Small intestine (tissue), 7 donors: ENCODE measurements at regions not wholly inside any gene's neighbourhood (a gene's known extent, or its start where the extent isn't known, plus 50 kb on each side); places are given as distances from the start of the nearest gene placed in this dataset.
"Not testable (repeated sequence)": the region's sequence is repeated elsewhere in the genome, so short reads cannot be mapped to it uniquely, and the experiment has no call there.

Source experiments
- DNase-seq, 2 donors: peaks; one replicate each; pipeline versions ENCODE4 v3.0.0 to v3.0.0-alpha.2; 2013
- FAIRE-seq: peaks from 2 replicates; lab custom pipeline; 2012; peaks lifted over from hg19 to GRCh38; lab: Jason Lieb, UNC
- H3K27ac ChIP-seq, 3 donors: one replicate each; pipeline ENCODE4 v1.5.1; 2013; ENCODE audit warnings: low read length in 2 of 3, mild to moderate bottlenecking in 2 of 3, control low read depth in 1 of 3, inconsistent platforms in 1 of 3, low read depth in 1 of 3, moderate library complexity in 1 of 3
- H3K27me3 ChIP-seq, 3 donors: one replicate each; pipeline ENCODE4 v1.6.1; 2013; ENCODE audit warnings: low read length in 3 of 3, inconsistent platforms in 1 of 3; ENCODE audit not compliant: control insufficient read depth in 3 of 3, insufficient read depth in 3 of 3
- H3K36me3 ChIP-seq, 3 donors: one replicate each; pipeline ENCODE4 v1.6.1; 2013; ENCODE audit warnings: low read length in 3 of 3, inconsistent platforms in 1 of 3, low read depth in 1 of 3, mild to moderate bottlenecking in 1 of 3, moderate library complexity in 1 of 3; ENCODE audit not compliant: control insufficient read depth in 3 of 3, insufficient read depth in 2 of 3
- H3K4me1 ChIP-seq, 3 donors: one replicate each; pipeline ENCODE4 v1.6.1; 2013; ENCODE audit warnings: low read length in 2 of 3, inconsistent platforms in 1 of 3, low read depth in 1 of 3, mild to moderate bottlenecking in 1 of 3, moderate library complexity in 1 of 3; ENCODE audit not compliant: control insufficient read depth in 3 of 3, insufficient read depth in 2 of 3
- H3K4me3 ChIP-seq, 3 donors: one replicate each; pipeline ENCODE4 v1.5.1; 2013; ENCODE audit warnings: low read length in 3 of 3, control low read depth in 1 of 3, inconsistent platforms in 1 of 3, low read depth in 1 of 3, mild to moderate bottlenecking in 1 of 3, moderate library complexity in 1 of 3
- H3K9me3 ChIP-seq, 2 donors: one replicate each; pipeline ENCODE4 v1.6.1; 2013; ENCODE audit warnings: low read depth in 1 of 2, low read length in 1 of 2; ENCODE audit not compliant: control insufficient read depth in 2 of 2, insufficient read depth in 1 of 2
- WGBS, 3 donors: extraction: QIAGEN DNeasy Blood & Tissue Kit; methylation state at CpG; one replicate each; pipeline ENCODE4 v1.1.7; 2013; 5-methylcytosine and 5-hydroxymethylcytosine counted together
- donor health status: healthy with polysubstance abuse.
- donor health status: control.
- donor health status: control.
- donor health status: Bipolar disorder and iron deficiency.
- donor health status: healthy.

DNA sequence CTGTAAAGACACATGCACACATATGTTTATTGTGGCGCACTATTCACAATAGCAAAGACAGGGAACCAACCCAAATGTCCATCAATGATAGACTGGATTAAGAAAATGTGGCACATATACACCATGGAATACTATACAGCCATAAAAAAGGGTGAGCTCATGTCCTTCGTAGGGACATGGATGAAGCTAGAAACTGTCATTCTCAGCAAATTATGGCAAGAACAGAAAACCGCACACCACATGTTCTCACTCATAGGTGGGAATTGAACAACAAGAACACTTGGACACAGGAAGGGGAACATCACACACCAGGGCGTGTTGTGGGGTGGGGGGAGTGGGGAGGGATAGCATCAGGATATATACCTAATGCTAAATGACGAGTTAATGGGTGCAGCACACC is 304.9 kb upstream of the NRSN1 start:
- 89 to 96% (median 91%) methylated on average over 5 of the region's 5 CpGs for WGBS, 3 donors

DNA sequence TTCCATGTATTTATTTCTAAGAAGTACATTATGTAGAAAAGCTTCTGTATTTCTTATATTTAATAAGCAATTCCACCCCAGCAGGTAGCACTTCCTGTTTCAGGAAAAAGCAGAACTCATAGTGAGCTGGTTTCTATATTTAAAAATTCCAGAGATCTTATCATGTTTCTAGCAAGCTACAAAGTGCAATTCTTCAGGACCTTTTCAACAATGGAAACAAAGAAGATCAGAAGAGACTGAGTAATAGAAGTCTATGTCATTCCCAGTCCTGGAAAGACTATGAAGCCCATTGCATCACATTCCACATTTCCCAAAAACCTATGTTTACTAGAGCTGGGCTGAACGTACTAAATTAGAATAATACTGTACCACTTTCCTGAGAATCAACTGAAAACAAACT is 302.6 kb upstream of the NRSN1 start:
- Histone ChIP-seq H3K4me1 (no peaks in the 10 kb centered on the region), H3K4me3 (no peak overlapping the region), H3K36me3 (no peaks in the 10 kb centered on the region), H3K9me3 (no peaks in the 10 kb centered on the region), H3K27ac (no peak overlapping the region), H3K27me3 (no peaks in the 10 kb centered on the region)
- DNase-seq: no peak
- WGBS, 3 donors: 57 to 72% (median 64%) methylated on average over 1 of the region's 1 CpG
- no peak for FAIRE-seq

More for the DNA sequence above, 304.9 kb upstream of the NRSN1 start:
- H3K27me3 ChIP-seq, H3K4me3 ChIP-seq, H3K36me3 ChIP-seq, FAIRE-seq, H3K4me1 ChIP-seq, H3K27ac ChIP-seq, DNase-seq, H3K9me3 ChIP-seq: not testable (repeated sequence)

DNA sequence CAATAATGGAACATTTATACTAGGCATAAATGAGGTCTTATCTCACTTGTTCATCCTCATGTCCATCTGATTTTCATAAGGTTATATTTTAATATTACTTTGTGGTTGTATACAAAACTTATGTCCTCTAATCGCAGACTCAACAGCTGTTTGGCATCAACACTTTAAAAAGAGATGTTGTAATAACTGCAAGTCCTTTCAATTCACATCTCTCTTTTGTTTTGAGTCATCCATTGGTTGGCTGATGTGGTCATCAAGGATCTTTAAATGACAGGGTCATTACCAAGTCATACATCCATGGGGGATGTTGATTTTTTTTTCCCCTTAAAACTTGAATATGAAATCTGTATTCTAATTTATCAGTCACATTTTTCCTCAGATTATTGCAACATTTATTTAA is 299.4 kb upstream of the NRSN1 start:
- Histone ChIP-seq H3K4me3 (no peak overlapping the region), H3K27ac (no peak overlapping the region), H3K27me3 (no peaks in the 10 kb centered on the region), H3K9me3 (no peaks in the 10 kb centered on the region), H3K4me1 (no peaks in the 10 kb centered on the region), H3K36me3 (no peaks in the 10 kb centered on the region)
- DNase-seq (no peak), FAIRE-seq (no peak)
- 74 to 92% (median 89%) methylated on average over 1 of the region's 1 CpG for WGBS, 3 donors

DNA sequence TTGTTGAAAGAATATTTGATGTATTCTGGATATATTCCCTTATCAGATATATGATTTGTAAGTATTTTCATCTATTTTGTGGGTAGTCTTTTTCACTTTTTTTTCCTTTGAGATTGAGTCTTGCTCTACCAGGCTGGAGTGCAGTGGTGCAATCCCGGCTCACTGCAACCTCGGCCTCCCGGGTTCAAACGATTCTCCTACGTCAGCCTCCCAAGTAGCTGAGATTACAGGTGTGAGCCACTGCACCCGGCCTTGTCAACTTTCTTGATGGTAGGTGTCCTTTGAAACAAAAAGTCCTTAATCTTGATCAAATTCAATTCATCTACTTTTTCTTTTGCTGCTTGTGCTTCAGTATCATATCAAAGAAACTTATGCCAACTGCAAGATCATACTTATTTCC is 297.2 kb upstream of the NRSN1 start:
- no peaks in the 10 kb centered on the region for H3K27me3 ChIP-seq
- no peaks in the 10 kb centered on the region for H3K4me1 ChIP-seq
- H3K36me3 ChIP-seq: no peaks in the 10 kb centered on the region
- H3K9me3 ChIP-seq: no peaks in the 10 kb centered on the region
- WGBS, 3 donors: 88 to 96% (median 92%) methylated on average over 6 of the region's 6 CpGs
- no peak overlapping the region for H3K4me3 ChIP-seq
- no peak for DNase-seq
- H3K27ac ChIP-seq: no peak overlapping the region
- no peak for FAIRE-seq

DNA sequence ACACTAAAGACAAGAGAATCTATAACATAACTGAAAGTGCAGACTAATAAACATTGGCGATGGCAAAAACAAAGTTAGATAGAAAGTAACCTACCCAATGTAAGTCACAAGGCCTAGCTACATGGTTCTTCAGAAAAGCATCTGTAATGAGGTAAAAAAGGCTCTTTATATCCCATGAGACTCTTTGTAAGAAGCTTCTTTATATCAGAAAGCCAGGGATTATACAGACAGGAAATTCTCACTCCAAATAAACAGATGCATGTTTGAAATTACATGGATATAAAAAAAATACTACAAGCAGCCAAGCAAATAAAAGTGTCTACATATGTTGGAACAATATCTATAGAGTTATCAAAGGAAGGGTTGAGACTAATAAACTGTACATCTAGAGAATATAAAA is 284.9 kb upstream of the NRSN1 start:
- WGBS, 3 donors: 83 to 93% (median 85%) methylated on average over 1 of the region's 1 CpG
- Histone ChIP-seq H3K27ac (no peak overlapping the region), H3K36me3 (no peaks in the 10 kb centered on the region), H3K4me1 (no peaks in the 10 kb centered on the region), H3K9me3 (no peaks in the 10 kb centered on the region), H3K4me3 (no peak overlapping the region), H3K27me3 (no peaks in the 10 kb centered on the region)
- FAIRE-seq: no peak
- no peak for DNase-seq

DNA sequence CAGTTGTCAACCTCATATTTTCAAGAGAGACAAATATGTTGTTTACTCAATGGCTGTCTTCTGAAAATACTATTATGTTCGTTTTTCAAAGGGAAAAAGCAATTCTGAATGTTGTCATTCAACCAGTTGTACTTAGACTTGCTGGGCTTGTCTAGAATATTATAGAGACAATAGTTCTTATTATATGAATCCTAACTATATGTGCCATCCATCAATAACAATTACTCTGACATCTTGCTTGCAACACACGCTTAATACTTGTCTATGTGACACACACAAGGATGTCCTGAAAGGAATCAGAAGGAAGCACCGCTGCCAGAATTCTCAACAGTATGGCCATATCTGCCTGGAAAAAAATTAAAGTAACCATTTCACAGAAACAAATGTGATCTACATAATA is 283.3 kb upstream of the NRSN1 start:
- H3K4me3 ChIP-seq: no peak overlapping the region
- H3K4me1 ChIP-seq: no peaks in the 10 kb centered on the region
- no peak overlapping the region for H3K27ac ChIP-seq
- H3K27me3 ChIP-seq: no peaks in the 10 kb centered on the region
- no peaks in the 10 kb centered on the region for H3K36me3 ChIP-seq
- FAIRE-seq: no peak
- no peaks in the 10 kb centered on the region for H3K9me3 ChIP-seq
- DNase-seq: no peak
- WGBS, 3 donors: 61 to 69% (median 67%) methylated on average over 3 of the region's 3 CpGs

DNA sequence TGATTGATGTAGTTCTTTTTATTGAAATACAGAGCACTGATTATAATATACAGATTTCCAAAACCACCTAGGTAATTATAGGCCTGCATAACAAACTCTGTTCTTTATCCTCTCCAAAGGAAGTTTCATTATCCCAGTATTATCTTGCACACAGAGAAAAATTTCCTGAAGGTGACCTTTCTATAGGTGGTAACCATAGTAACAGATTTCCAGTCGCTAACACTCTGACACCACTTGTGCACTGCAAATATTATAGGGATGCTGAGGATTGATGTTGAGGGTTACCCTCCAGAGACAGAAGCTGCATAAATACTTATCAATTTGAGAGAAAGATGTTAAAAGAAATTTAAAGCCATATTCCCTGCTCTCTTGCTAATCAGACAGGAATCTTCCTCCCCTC is 274.5 kb upstream of the NRSN1 start:
- Histone ChIP-seq H3K27ac (no peak overlapping the region), H3K27me3 (no peaks in the 10 kb centered on the region), H3K36me3 (no peaks in the 10 kb centered on the region), H3K9me3 (no peaks in the 10 kb centered on the region), H3K4me1 (no peaks in the 10 kb centered on the region), H3K4me3 (no peak overlapping the region)
- FAIRE-seq: no peak
- WGBS, 3 donors: 26 to 38% (median 38%) methylated on average over 1 of the region's 1 CpG
- DNase-seq: no peak

DNA sequence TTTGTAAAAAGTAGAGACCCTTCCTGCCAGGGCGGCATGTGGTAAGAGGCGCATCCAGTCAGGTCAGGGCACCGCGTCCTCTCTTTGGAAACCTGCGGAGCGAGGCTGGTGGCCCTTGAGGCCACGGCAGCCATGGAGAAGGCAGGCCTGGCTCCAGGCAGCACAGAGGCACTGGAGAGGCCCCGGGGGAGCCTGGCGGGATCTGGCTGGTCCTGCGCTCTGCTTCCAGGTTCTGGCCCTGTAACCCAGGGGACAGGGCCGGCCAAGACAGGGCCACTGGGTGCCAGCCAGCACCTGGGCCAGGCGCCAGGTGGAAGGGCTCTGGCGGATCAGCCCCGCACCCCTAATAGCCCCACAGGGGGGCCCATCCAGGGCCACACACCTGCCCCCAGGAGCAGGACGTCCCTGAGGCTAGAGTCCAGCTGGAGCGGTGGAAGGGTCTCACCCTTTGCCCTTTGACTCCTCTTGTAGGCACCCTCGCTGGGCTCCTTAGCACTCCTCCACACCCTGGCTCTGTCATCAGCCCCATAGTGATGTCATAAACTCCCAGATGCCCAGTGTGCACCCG is 272.4 kb upstream of the NRSN1 start:
- H3K27ac ChIP-seq, H3K9me3 ChIP-seq, H3K4me3 ChIP-seq, FAIRE-seq, DNase-seq, H3K27me3 ChIP-seq, H3K4me1 ChIP-seq, H3K36me3 ChIP-seq: not testable (repeated sequence)
- WGBS, 3 donors: 87 to 92% (median 92%) methylated on average over 8 to 18 of the region's 18 CpGs

DNA sequence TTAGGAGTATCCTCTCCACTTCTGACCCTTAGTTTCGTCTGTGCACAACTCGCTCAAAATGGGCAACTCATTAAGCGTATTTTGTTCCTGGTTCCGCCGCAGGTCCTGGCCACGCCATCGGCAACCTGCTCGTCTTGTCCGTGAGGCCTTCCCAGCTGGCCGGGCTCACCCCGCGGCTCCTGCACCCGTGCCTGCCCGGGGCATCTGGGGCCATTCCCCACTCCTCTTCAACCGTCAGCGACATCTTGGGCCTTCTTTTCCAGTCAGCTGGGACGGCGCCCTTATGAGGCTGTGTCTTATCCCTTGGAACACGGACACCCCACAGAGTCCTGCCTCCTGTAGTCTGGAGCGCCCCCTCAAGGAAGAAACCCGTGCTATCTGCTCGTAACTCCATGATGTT is 271.9 kb upstream of the NRSN1 start:
- not testable (repeated sequence) for H3K4me1 ChIP-seq, H3K27me3 ChIP-seq, DNase-seq, H3K27ac ChIP-seq, H3K9me3 ChIP-seq, FAIRE-seq, H3K36me3 ChIP-seq, H3K4me3 ChIP-seq
- WGBS, 3 donors: 91 to 96% (median 96%) methylated on average over 15 to 22 of the region's 22 CpGs
